Urothelium cell line (cell line): ENCODE measurements at regions not wholly inside any gene's neighbourhood (a gene's known extent, or its start where the extent isn't known, plus 50 kb on each side); places are given as distances from the start of the nearest gene placed in this dataset.
"Not testable (repeated sequence)": the region's sequence is repeated elsewhere in the genome, so short reads cannot be mapped to it uniquely, and the experiment has no call there.

Experiments
- DNase-seq: peaks from one replicate; pipeline ENCODE4 v3.0.0; 2011; ENCODE audit warnings: low spot score, mixed read lengths
- FAIRE-seq: peaks from 2 replicates; lab custom pipeline; 2011; peaks lifted over from hg19 to GRCh38; lab: Jason Lieb, UNC

DNA sequence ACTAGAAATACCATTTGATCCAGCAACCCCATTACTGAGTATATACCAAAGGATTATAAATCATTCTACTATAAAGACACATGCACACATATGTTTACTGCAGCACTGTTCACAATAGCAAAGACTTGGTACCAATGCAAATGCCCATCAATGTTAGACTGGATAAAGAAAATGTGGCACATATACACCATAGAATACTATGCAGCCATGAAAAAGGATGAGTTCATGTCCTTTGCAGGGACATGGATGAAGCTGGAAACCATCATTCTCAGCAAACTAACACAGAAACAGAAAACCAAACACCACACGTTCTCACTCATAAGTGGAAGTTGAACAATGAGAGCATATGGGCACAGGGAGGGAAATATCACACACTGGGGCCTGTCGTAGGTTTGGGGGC, 106.0 kb downstream of the SPATA18 start:
- not testable (repeated sequence) for DNase-seq, FAIRE-seq

DNA sequence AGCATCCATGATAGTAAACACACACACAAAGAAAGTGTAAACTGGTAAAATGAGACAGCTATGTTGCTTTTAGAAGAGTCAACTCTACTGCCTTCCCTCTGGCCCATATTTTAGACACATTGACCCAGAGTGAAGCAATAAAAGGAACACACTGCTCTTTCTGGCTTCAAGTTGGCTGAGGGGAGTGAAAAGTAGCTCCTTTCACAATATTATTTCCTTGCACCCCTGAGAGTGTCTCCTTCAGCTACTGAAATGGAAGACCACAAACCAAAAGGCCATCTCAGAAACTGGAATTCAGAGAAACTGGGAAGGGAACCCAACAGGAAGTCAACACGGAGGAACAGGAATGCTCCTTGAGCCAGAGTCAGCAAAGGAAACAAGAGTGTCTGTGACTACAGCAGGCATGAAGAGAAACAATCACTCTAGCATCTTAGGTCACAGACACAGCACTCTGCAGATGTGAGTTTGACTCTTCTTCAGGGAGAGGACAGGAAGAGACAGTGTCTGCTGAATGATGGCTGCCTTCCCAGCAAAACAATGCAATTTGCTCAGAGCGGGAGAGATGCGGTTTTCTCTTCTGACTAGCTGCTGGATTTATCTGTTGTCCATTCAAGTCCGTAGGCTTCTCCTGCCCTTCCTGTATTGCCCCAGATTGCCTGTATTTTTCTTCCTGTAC, 106.7 kb downstream of the SPATA18 start:
- DNase-seq: no peak
- peak; percentile 5 for FAIRE-seq

DNA sequence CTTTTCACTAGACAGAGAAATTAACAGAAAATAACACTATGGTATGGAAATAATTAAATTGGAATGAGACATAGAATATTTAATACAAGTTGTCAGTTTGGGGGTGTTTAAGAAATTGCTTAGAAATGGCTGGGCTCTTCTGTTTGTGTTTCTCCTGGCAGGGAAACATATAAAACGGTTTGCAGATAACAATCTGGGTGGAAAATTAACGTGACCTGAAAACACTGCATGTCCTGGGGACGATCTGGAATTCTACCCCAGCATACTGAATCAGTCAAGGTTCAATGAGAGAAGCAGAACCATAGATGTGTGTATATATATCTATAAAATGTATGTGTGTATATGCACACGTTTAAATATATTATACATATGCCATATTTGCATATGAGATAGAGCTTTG, 109.8 kb downstream of the SPATA18 start:
- DNase-seq: no peak
- no peak for FAIRE-seq

DNA sequence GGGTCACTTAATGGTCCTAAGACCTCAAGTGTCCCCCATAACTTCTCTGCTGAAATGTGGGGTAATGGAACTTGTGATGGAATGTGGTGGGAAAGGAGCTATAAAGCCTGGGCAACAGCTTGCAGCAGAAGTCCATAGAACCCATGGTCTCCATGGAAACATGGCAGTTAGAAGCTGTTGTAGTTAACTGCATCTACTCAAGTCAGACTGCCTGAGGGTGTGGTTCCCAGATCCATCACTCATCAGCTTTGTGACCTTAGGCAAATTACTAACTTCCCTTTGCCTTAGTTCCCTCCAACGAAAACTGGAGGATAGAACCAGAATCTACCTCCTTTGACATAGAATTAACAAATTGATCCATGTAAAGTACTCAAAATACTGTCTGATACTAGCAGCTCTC, 113.0 kb downstream of the SPATA18 start:
- no peak for DNase-seq
- no peak for FAIRE-seq

DNA sequence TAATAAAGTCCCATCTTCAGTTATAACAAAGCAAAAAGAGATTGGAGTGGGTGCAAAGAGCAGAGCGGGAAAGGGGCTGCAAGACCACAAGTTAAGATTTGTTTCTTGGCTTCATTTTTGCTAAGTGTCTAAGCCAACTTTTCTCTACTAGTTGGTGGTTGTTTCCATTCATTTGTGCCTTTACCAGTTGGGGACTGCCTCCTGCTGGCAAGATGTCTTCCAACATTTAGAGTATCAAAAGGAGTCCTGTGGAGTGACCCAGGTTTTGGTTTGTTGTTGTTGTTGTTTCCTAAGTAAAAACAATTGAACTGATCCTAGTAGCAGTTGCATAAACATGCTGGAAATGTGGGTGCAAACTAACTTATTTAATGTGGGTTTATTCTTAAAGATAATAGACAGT, 121.1 kb downstream of the SPATA18 start:
- DNase-seq: no peak
- FAIRE-seq: no peak

DNA sequence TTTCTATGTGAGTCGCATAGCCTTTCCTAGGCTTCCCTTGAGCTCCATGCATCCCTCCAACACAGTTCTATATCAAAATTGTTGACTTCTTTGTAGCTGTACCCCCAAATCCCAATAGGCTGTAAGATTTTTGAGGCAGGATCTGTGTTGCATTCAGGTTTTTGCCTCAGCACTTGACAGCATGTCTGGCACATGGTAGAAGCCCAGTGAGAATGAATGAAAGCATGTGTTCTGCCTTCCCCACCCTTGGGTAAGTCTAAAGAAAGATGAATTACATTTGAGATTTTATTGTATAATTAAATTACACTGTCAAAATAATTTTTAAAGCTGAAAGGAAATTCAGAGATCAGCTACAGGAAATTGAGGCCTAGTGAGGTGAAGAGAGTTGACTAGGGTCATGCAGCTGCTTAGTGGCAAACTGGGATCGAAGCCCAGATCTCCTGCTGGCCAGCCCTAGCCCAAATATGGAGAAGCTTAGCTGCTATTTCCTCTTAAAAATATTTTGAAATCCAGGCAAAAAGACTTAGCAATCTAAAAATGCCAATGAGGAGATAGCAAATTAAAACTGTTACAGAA, 122.5 kb downstream of the SPATA18 start:
- DNase-seq: no peak
- no peak for FAIRE-seq

DNA sequence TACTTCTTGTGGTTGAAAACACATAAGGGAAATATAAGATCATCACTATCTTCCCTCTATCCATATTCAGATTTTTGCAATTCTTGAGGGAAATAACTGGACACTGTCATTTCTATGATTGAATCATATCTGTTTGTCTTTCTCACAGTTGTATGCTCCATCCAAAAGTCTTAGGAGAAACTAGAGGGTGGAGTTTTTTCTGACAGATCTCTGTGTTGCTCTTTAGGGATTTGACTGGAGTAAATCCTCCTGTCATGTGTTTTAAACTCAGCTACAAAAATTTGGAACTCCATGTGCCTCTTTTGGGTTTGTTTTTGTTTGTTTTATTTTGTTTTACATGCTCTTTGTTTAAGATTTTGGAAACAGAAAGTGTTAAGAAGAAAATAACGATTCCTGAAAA, 136.5 kb downstream of the SPATA18 start:
- DNase-seq (no peak), FAIRE-seq (no peak)

DNA sequence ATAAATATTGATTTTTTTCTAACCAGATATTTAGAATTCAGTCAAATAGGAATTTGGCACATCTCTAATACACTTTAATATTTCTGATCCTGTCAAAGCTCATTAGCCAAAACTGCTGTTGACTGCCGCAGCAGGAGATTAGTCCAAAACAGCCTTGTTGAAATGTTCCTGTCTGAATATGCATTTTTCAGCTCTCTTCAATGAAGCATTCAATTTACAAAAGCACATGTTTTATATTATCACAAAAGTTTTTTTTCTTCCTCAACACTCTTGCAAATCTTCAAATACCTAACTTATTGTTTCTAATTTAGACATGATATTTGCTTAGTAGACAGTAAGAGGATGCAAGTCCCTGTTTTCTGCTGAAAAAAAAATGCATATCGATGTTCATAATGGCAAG, 140.9 kb downstream of the SPATA18 start:
- FAIRE-seq (no peak), DNase-seq (no peak)

DNA sequence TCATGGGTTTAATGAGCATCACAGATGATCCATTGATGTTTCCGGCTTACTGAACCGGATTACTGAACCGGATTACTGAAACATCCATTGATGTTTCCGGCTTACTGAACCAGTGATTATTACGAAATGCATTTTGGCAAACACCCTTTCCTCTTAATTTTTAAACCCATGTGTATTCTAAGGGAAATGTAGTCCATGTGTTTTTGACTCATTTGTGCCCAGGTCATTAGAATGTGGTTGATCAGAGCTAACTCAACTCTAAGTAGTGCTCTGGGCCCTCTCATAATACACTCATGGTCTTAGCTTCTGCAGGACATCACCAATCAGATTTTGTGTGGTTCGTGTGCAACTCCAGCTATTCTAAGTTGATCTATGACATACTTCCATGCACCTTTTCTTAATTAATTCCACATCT, 141.6 kb downstream of the SPATA18 start:
- no peak for FAIRE-seq
- no peak for DNase-seq

DNA sequence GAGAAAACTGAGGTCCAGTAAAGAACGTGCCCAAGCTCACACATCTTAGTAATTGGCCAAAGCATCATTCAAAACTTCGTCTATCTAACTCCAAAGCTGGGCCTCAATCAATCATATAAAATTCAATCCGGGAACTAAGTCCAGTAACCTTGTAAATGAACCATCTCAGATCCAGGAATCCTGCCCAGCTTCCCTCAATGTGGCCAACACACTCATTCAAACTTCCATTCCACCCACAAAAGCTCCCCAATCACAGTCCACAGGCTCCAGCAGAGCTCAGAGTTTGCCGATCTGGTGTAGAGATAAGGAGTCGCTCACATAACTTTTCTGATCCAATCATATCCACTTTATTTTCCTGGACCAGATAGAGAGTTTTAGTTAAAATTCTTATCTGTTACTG, 144.8 kb downstream of the SPATA18 start:
- FAIRE-seq: no peak
- DNase-seq: no peak

DNA sequence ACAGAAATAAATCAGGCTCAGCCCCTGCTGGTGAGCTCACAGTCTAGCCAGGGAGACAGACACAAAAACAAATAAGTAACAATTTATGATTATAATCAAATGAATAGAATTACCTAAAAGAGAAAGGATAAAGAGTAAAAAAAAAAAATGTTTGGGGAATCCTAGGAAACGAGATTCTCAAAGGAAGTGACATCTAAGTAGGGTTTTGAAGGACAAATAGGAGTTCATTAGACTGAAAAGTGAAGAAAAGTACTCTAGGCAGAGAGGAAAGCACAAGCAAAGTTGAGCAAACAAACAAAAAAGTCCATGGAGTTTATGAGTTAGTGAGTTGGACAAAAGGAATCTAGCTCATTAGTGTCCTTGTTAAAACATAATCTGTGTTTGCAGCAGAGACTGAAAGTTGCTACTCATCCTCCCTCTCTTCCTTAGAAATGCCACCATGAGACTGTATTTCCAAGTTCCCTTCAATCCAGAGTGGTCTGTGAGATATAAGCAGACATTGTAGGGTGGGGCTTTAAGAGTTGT, 145.6 kb downstream of the SPATA18 start:
- no peak for DNase-seq
- FAIRE-seq: no peak

DNA sequence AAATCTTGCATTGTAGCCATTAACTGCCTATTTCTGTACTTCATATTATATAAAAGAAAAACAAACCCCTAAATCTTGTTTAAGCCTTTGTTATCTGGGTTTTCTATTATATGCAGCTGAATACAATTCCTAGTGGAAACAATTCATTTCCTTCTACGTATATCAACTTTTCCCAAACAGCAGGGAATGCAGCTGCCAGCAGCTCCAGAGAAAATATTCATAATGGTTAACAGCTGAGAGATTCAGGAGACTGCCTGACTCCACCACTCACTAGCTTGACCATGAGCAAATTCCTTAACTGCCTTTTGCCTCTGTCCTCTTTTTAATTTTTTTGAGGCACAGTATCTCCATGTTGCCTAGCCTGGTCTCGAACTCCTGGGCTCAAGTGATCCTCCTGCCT, 146.2 kb downstream of the SPATA18 start:
- no peak for FAIRE-seq
- no peak for DNase-seq

DNA sequence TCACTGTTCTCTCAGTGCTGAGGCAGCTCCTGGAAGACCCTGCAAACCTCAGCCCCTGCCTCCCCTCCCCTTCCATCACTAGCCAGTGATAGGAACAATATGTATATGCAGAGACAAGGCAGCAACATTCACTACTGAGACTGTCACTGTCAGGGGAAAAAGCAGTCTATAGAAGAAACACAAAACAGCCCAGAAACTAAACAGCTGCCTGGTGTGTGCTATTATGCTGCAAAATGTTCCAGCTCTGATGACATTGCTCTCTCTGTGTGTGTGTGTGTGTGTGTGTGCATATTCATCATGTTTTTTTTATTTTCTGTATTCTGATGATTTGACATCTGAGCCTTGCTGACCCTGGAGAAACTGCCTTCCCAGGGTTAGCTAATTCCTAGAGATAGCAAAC, 147.2 kb downstream of the SPATA18 start:
- no peak for DNase-seq
- no peak for FAIRE-seq

DNA sequence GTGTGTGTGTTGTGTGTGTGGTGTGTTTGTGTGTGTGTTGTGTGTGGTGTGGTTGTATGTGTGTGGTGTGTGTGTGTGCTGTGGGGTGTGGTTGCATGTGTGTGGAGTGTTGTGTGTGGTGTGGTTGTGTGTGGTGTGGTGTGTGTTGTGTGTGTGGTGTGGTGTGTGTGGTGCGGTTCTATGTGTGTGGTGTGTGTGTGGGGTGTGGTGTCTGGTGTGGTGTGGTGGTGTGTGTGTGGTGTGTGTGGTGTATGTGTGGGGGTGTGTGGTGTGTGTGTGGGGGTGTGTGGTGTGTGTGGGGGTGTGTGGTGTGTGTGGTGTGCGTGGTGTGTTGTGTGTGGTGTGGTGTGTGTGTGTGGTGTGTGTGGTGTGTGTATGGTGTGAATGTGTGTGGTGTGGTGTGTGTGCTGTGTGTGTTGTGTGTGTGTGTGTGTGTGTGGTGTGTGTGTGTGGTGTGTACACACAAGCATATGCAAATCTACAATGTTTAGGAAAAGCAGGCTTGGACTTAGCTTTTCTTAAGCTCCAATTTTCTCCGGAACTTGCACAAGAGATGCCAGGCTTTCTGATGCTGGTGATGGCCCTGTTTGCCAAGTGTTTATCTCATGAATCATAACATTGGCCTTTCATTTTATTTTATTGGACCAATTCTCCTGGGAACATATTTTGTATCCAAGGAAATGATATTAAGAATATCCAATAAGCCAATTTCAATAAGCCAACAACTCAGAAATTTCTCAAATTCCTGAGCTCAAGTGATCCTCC, 148.7 kb downstream of the SPATA18 start:
- peak; percentile 100 for FAIRE-seq
- peak; percentile 80 for DNase-seq

DNA sequence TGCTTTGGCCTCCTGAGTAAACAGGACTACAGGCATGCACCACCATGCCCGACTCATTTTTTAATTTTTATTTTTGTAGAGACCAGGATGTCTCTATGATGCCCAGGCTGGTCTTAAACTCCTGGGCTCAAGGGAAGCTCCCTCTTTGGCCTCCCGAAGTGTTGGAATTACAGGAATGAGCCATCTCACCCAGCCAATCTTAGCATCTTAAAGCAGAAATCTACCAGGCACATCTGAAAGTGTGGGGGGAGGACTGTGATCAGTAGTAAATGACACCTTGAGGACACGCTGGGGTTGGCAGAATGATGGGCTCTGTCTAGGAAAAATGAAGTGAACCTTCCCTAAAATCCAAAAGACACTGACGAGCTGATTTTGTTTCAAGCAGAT, 149.2 kb downstream of the SPATA18 start:
- no peak for FAIRE-seq

DNA sequence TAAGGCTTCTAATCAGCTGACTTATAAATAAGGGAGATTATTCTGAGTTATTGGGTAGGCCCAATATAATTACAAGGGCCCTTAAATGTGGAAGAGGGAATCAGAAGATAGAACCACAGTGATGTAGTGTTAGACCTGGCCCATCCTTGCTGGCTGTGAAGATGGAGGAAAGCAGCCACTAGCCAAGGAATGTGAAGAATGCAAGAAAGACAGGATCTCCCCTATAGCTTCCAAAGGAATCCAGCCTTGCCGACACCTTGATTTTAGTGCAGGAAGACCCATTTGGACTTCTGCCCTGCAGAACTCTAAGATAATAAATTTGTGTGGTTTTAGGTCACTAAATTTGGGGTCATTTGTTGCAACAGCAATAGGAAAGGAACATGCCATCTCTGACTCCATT, 150.6 kb downstream of the SPATA18 start:
- DNase-seq (peak; percentile 33), FAIRE-seq (no peak)

More for the DNA sequence above, 149.2 kb downstream of the SPATA18 start:
- peak; percentile 30 for DNase-seq

DNA sequence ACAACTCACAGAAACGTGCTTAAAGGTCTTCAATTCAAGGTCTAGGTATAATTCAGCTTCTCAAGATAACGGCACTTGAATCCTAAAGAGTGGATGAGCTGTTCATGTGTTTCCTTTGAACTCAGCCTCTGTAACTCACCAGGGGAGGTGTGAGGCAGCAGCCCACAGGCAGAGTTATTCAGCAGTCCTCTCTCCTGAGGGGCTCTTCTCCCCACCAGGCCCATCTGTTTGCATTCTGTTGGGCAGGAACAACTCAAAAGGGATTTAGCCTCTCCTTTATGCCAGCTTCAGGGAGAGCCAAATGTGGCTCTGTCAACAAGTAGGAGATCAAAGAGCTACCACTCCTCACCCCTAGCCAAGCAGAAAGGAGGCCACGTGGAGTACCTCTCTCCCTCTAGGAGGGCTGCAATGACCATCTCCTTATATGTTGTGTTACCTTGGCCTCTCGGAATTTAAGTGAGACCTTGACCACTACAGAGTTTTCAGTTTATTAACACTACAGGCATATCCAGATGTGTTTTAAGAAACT, 151.2 kb downstream of the SPATA18 start:
- DNase-seq (peak; percentile 21), FAIRE-seq (no peak)

DNA sequence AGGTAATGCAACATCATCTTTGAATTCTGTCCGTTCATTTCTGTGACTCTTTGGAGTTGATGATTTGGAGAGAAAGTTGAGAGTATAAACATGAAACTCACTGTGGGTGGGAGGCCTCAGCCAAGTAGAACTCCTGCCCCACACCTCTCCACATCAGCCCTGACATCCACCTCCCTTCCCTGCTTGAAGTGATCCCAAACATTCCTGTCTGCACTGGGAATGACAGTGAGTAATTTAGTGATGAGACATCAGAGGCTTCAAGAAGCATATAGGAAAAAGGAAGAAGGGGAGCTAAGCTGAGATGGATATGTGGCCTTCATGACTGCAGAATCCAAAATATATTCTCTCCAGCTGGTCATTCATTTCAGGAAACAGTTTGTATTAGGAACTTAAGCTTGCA, 151.8 kb downstream of the SPATA18 start:
- FAIRE-seq (peak; percentile 55), DNase-seq (peak; percentile 31)

DNA sequence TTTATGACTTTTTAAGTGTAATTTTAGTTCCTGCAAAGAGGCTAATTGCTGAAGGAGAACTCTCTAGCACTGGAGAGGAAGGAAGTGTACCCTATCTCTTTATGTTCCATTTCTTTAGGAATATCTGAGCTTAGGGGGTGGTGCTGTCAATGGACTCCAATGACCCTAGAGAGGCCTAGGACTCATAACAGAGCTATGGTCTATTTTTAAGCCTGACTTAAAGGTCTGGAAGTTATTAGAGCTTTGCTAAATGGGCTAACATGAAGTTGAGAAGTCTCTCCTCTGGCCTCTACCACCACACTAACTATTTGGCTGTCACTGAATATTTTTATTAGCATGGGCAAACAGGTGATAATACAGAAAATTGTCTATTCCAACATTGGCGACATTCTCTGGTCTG, 152.2 kb downstream of the SPATA18 start:
- DNase-seq (no peak), FAIRE-seq (no peak)

DNA sequence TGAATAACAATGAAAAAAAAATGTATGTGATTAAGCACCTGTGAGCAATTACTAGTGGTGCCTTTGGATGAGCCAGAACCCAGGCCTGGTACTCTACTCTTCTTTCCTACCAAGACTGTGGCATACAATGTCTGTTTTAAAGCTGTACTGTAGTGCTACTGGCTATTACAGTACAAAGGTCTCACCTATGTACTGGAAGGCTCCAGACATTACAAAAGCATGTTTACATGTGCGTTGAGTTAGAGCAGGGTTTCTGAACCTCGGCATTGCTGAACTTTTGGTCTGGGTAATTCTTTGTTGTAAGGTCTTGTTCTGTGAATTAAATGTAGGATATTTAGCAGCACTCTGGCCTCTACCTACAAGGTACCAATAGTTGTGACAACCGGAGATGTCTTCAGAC, 153.8 kb downstream of the SPATA18 start:
- FAIRE-seq (no peak), DNase-seq (no peak)

DNA sequence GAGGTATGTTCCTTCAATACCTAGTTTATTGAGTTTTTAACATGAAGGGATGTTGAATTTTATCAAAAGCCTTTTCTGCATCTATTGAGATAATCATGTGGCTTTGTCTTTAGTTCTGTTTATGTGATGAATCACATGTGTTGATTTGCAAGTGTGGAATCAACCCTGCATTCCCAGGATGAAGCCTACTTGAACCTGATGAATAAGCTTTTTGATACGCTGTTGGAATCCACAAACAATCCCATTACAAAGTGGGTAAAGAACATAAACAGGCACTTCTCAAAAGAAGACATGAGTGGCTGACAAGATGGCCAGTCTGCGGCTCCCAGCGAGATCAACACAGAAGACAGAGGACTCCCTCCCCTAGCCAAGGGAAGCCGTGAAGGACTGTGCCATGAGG, 156.0 kb downstream of the SPATA18 start:
- not testable (repeated sequence) for DNase-seq, FAIRE-seq

DNA sequence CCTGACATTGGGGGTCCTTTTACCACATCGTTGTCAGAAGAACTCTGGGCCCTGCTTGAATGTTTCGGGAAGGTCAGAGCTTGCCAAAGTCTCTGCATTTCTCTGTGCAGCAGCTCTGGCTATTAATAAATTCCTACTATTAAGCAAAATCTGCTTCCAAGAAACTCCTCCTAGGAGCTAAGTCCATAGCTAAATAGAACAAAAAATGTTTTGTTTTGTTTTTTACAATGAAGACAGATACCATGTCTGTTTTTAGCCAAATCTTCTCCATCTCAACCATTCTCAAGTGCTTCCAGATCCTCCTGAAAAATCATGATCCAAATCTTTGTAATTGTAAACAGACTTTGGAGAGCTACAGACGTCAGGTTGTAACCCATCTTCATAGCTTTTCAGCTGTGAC, 161.6 kb downstream of the SPATA18 start:
- no peak for FAIRE-seq

More for the DNA sequence above, 161.6 kb downstream of the SPATA18 start:
- DNase-seq: no peak
